ENCODE measurements at regions not wholly inside any gene's neighbourhood (a gene's known extent, or its start where the extent isn't known, plus 50 kb on each side); places are given as distances from the start of the nearest gene placed in this dataset.

DNA sequence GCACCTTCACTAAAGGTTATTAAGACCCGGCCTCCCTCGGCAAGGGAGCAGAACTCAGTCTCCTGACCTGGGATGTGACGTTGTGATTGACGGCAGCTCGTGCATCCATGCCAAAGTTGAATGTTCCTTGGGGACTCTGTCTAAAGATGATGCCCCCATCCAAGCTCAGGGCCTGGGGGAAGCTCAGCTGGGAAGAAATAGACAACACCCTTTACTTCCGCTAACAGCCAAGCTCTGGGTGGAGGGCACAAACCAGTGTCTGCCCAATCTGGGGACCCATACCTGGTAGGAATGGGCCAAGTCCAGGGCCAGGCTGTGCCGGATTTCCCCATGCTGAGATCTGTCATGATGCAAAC lies 95.4 kb downstream of the RMI2 start:
- H3K27ac Mint-ChIP-seq (ENCODE audit: unreplicated experiment): no peak overlapping the region
- TF ChIP-seq EZH2 (IDR thresholded peaks at IDR 0.05; ENCODE audit: insufficient read depth, low read length): no peak
- TF ChIP-seq, protein P1, sequence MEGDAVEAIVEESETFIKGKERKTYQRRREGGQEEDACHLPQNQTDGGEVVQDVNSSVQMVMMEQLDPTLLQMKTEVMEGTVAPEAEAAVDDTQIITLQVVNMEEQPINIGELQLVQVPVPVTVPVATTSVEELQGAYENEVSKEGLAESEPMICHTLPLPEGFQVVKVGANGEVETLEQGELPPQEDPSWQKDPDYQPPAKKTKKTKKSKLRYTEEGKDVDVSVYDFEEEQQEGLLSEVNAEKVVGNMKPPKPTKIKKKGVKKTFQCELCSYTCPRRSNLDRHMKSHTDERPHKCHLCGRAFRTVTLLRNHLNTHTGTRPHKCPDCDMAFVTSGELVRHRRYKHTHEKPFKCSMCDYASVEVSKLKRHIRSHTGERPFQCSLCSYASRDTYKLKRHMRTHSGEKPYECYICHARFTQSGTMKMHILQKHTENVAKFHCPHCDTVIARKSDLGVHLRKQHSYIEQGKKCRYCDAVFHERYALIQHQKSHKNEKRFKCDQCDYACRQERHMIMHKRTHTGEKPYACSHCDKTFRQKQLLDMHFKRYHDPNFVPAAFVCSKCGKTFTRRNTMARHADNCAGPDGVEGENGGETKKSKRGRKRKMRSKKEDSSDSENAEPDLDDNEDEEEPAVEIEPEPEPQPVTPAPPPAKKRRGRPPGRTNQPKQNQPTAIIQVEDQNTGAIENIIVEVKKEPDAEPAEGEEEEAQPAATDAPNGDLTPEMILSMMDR (IDR thresholded peaks at IDR 0.05; ENCODE audit: insufficient read depth, low read depth, low read length): no peak
- no peak for FAIRE-seq

DNA sequence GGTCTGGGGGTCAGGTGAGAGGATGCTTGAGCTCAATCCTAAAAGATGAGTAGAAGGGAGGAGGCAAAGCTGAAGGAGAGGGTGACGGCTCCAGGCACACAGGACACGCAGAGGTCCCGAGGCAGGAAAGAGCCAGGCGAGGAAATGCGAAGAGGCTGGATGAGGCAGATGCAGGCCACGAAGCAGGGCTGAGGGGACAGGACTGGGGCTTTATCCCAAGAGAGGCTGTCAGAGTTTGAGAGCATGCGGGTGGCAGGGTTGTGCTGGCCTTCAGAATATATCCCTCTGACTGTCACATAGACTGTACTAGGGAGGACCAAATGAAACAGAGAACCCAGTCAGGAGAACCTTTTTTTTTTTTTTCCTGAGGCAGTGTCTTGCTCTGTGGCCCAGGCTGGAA lies 100.2 kb downstream of the RMI2 start:
- H4K20me1 ChIP-seq (ENCODE audit: insufficient read depth, low read length): no peaks in the 10 kb centered on the region
- DNase-seq (ENCODE audit: low read depth) (no peak), FAIRE-seq (no peak)
- peaks cover under 1% of the 10 kb centered on the region for H3K9me3 ChIP-seq (ENCODE audit: insufficient read depth, low read depth, low read length)
- H2AFZ ChIP-seq (ENCODE audit: low read depth, low read length): no peak overlapping the region
- H3K4me1 Mint-ChIP-seq (ENCODE audit: low read depth, unreplicated experiment): no peaks in the 10 kb centered on the region
- no peak overlapping the region for H3K27ac ChIP-seq (ENCODE audit: low read depth, low read length)
- no peak overlapping the region for H3K4me3 Mint-ChIP-seq (ENCODE audit: unreplicated experiment)
- H3K4me1 ChIP-seq (ENCODE audit: insufficient read depth, low read length): no peaks in the 10 kb centered on the region
- no peak overlapping the region for H3K9ac ChIP-seq (ENCODE audit: low read length)
- no peak overlapping the region for H3K4me3 ChIP-seq (ENCODE audit: insufficient read depth, low read depth, low read length)
- H3K9me3 Mint-ChIP-seq (ENCODE audit: unreplicated experiment): peaks cover 5% of the 10 kb centered on the region
- peaks cover 3% of the 10 kb centered on the region for H3K36me3 Mint-ChIP-seq (ENCODE audit: low read depth, unreplicated experiment)
- H3K4me2 ChIP-seq (ENCODE audit: low read length): no peak overlapping the region
- H3K27ac Mint-ChIP-seq (ENCODE audit: unreplicated experiment): no peak overlapping the region
- H3K36me3 ChIP-seq (ENCODE audit: insufficient read depth, low read length): no peaks in the 10 kb centered on the region
- H3K27me3 Mint-ChIP-seq (ENCODE audit: low read depth, unreplicated experiment): peaks cover 24% of the 10 kb centered on the region
- no peak for TF ChIP-seq EZH2 (IDR thresholded peaks at IDR 0.05; ENCODE audit: insufficient read depth, low read length)
- TF ChIP-seq, protein P1 (IDR thresholded peaks at IDR 0.05; ENCODE audit: insufficient read depth, low read depth, low read length): no peak
- H3K27me3 ChIP-seq (ENCODE audit: insufficient read depth, low read length): peaks cover 6% of the 10 kb centered on the region
- no peaks in the 10 kb centered on the region for H3K79me2 ChIP-seq (ENCODE audit: insufficient read depth, low read length)

More for the DNA sequence above, 95.4 kb downstream of the RMI2 start:
- Histone ChIP-seq H3K27ac (ENCODE audit: low read depth, low read length) (no peak overlapping the region), H3K4me3 (ENCODE audit: insufficient read depth, low read depth, low read length) (no peak overlapping the region), H3K27me3 (ENCODE audit: insufficient read depth, low read length) (peaks cover 5% of the 10 kb centered on the region), H3K9ac (ENCODE audit: low read length) (no peak overlapping the region), H2AFZ (ENCODE audit: low read depth, low read length) (no peak overlapping the region), H3K79me2 (ENCODE audit: insufficient read depth, low read length) (no peaks in the 10 kb centered on the region), H3K4me1 (ENCODE audit: insufficient read depth, low read length) (no peaks in the 10 kb centered on the region), H3K36me3 (ENCODE audit: insufficient read depth, low read length) (no peaks in the 10 kb centered on the region), H4K20me1 (ENCODE audit: insufficient read depth, low read length) (no peaks in the 10 kb centered on the region), H3K9me3 (ENCODE audit: insufficient read depth, low read depth, low read length) (peaks cover 5% of the 10 kb centered on the region), H3K4me2 (ENCODE audit: low read length) (no peak overlapping the region)
- Mint-ChIP-seq H3K36me3 (ENCODE audit: low read depth, unreplicated experiment) (peaks cover 3% of the 10 kb centered on the region), H3K4me1 (ENCODE audit: low read depth, unreplicated experiment) (no peaks in the 10 kb centered on the region), H3K4me3 (ENCODE audit: unreplicated experiment) (no peak overlapping the region), H3K9me3 (ENCODE audit: unreplicated experiment) (peaks cover 10% of the 10 kb centered on the region), H3K27me3 (ENCODE audit: low read depth, unreplicated experiment) (peaks cover 17% of the 10 kb centered on the region)
- no peak for DNase-seq (ENCODE audit: low read depth)

DNA sequence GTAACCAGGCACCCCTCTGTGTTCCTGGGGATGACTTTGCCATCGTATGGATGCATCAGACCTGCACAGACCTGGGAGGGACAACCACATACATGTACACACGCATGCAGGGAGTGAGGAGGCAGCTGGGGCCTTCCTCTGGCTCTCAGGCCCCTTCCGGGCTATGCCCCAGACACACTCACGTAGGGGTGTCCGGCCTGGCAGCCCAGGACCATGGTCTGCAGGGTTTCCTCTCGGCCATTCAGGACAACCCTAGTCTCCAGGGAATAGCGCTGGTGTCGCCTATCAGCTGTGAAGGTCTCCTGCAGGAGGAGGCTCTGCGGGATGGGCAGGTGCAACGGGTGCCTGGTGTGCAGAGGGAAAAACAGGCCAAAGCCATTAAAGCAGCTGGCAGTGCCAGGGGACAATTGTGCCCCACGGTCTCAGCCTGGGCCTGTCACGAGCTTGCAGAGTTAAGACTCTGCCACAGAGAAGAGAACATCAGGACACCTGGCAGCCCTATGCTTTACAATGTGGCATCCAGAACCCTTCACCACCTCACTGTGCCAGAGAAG lies 101.4 kb downstream of the RMI2 start:
- Mint-ChIP-seq H3K27ac (ENCODE audit: unreplicated experiment) (no peak overlapping the region), H3K27me3 (ENCODE audit: low read depth, unreplicated experiment) (peaks cover 25% of the 10 kb centered on the region), H3K4me3 (ENCODE audit: unreplicated experiment) (no peak overlapping the region), H3K4me1 (ENCODE audit: low read depth, unreplicated experiment) (no peaks in the 10 kb centered on the region), H3K9me3 (ENCODE audit: unreplicated experiment) (peaks cover 1% of the 10 kb centered on the region), H3K36me3 (ENCODE audit: low read depth, unreplicated experiment) (no peaks in the 10 kb centered on the region)
- DNase-seq (ENCODE audit: low read depth) (no peak), FAIRE-seq (no peak)
- Histone ChIP-seq H3K79me2 (ENCODE audit: insufficient read depth, low read length) (no peaks in the 10 kb centered on the region), H3K4me2 (ENCODE audit: low read length) (no peak overlapping the region), H3K4me1 (ENCODE audit: insufficient read depth, low read length) (no peaks in the 10 kb centered on the region), H3K9me3 (ENCODE audit: insufficient read depth, low read depth, low read length) (no peaks in the 10 kb centered on the region), H3K4me3 (ENCODE audit: insufficient read depth, low read depth, low read length) (no peak overlapping the region), H3K27ac (ENCODE audit: low read depth, low read length) (no peak overlapping the region), H3K9ac (ENCODE audit: low read length) (no peak overlapping the region), H2AFZ (ENCODE audit: low read depth, low read length) (no peak overlapping the region), H3K27me3 (ENCODE audit: insufficient read depth, low read length) (peaks cover 6% of the 10 kb centered on the region), H4K20me1 (ENCODE audit: insufficient read depth, low read length) (no peaks in the 10 kb centered on the region), H3K36me3 (ENCODE audit: insufficient read depth, low read length) (no peaks in the 10 kb centered on the region)
- TF ChIP-seq, protein P1 (IDR thresholded peaks at IDR 0.05; ENCODE audit: insufficient read depth, low read depth, low read length): no peak
- TF ChIP-seq EZH2 (IDR thresholded peaks at IDR 0.05; ENCODE audit: insufficient read depth, low read length): no peak

All from astrocyte (in vitro differentiated cells and primary cell).